K562 (cell line): ENCODE measurements at regions not wholly inside any gene's neighbourhood (a gene's known extent, or its start where the extent isn't known, plus 50 kb on each side); places are given as distances from the start of the nearest gene placed in this dataset.
A peak's percentile ranks its signal among the peaks of the same experiment; 100 is the strongest.

Source experiments
- ARID1B ChIP-seq: fragments of 450-650 bp; IDR thresholded peaks from 2 replicates; pipeline ENCODE4 v1.6.1; 2016; ENCODE audit warnings: antibody characterized with exemption, mild to moderate bottlenecking, inconsistent platforms
- BHLHE40 ChIP-seq: IDR thresholded peaks from 2 replicates; pipeline ENCODE4 v1.6.1; 2011; ENCODE audit warnings: low read length, improper control_type of control experiment
- DNMT1 ChIP-seq: fragments of 450-650 bp; IDR thresholded peaks from 2 replicates; pipeline ENCODE4 v1.6.1; 2016; ENCODE audit warnings: antibody characterized with exemption, mild to moderate bottlenecking
- EP300 ChIP-seq: IDR thresholded peaks from 2 replicates; pipeline ENCODE4 v1.6.1; 2012; ENCODE audit warnings: low read length, improper control_type of control experiment
- HDAC1 ChIP-seq, 2 experiments: fragments of 450-650 bp; IDR thresholded peaks; 2 replicates each; pipeline ENCODE4 v1.6.1; 2016 to 2017; ENCODE audit warnings: inconsistent platforms in 1 of 2, mild to moderate bottlenecking in 1 of 2, moderate library complexity in 1 of 2
- KDM2B ChIP-seq: fragments of 250-450 bp; sonication (Bioruptor Pico); IDR thresholded peaks from 2 replicates; pipeline ENCODE4 v1.8.0; 2021; ENCODE audit warnings: mild to moderate bottlenecking, moderate library complexity
- MXI1 ChIP-seq: IDR thresholded peaks from 2 replicates; pipeline ENCODE4 v1.6.1; 2011; ENCODE audit warnings: low read depth, mild to moderate bottlenecking, improper control_type of control experiment, low read length
- RBBP5 ChIP-seq: fragments of 200-600 bp; sonication (generic); IDR thresholded peaks from 2 replicates; pipeline ENCODE4 v1.6.1; 2012; ENCODE audit warnings: borderline replicate concordance, mild to moderate bottlenecking, low read length, control low read depth, inconsistent platforms; ENCODE audit not compliant: insufficient read depth, poor library complexity, severe bottlenecking
- SOX6 ChIP-seq: fragments of 450-650 bp; IDR thresholded peaks from 2 replicates; pipeline ENCODE4 v1.6.1; 2014; ENCODE audit warnings: mild to moderate bottlenecking
- TAL1 ChIP-seq: fragments of 450-650 bp; IDR thresholded peaks from 2 replicates; pipeline ENCODE4 v1.6.1; 2016; ENCODE audit warnings: mild to moderate bottlenecking
- WHSC1 ChIP-seq: IDR thresholded peaks from one replicate; pipeline ENCODE4 v1.6.1; 2012; ENCODE audit warnings: low read length, control low read depth, inconsistent platforms
- ZKSCAN3 ChIP-seq: fragments of 250-450 bp; sonication (Bioruptor Pico); IDR thresholded peaks from 2 replicates; pipeline ENCODE4 v1.4.0; 2020
- ZNF232 ChIP-seq: sonication (generic); formaldehyde crosslinking; IDR thresholded peaks from 2 replicates; pipeline ENCODE4 v1.8.0; 2022; ENCODE audit warnings: mild to moderate bottlenecking, missing genetic modification reagents
- ZNF24 ChIP-seq: fragments of 450-650 bp; IDR thresholded peaks from 2 replicates; pipeline ENCODE4 v1.6.1; 2016
- ZNF583 ChIP-seq: fragments of 250-450 bp; sonication (Bioruptor Pico); IDR thresholded peaks from 2 replicates; pipeline ENCODE4 v1.4.0; 2020
- ZSCAN32 ChIP-seq: fragments of 450-650 bp; formaldehyde crosslinking; IDR thresholded peaks from 2 replicates; pipeline ENCODE4 v1.4.0; 2020; ENCODE audit warnings: mild to moderate bottlenecking, moderate library complexity
- TF ChIP-seq, protein P1 (sequence below), 2 experiments: fragments of 450-650 bp; IDR thresholded peaks; 2 replicates each; pipeline ENCODE4 v1.6.1; 2018; ENCODE audit warnings: mild to moderate bottlenecking in 2 of 2, low read depth in 1 of 2; ENCODE audit not compliant: partially characterized antibody in 2 of 2
- TF ChIP-seq, protein P2 (sequence below), 2 experiments: fragments of 450-650 bp in 1 of 2; sonication (generic) in 1 of 2; formaldehyde crosslinking; conservative IDR thresholded peaks; 2 replicates each; pipeline versions ENCODE4 v1.4.0 to v1.8.1; 2020 to 2022; ENCODE audit warnings: mild to moderate bottlenecking in 1 of 2, missing genetic modification reagents in 1 of 2
- TF ChIP-seq, protein P3 (sequence below), 2 experiments: IDR thresholded peaks; 2 replicates each; pipeline ENCODE4 v1.6.1; 2011; ENCODE audit warnings: borderline replicate concordance in 1 of 2, control low read depth in 1 of 2, low read depth in 1 of 2, low read length in 1 of 2, mild to moderate bottlenecking in 1 of 2, mixed read lengths in 1 of 2, moderate library complexity in 1 of 2; ENCODE audit not compliant: insufficient read depth in 1 of 2, insufficient read length in 1 of 2, poor library complexity in 1 of 2, severe bottlenecking in 1 of 2; ENCODE audit errors: extremely low read depth in 1 of 2
- TF ChIP-seq, protein P4 (sequence below): fragments of 450-650 bp; IDR thresholded peaks from 2 replicates; pipeline ENCODE4 v1.6.1; 2014; ENCODE audit warnings: low read depth, mild to moderate bottlenecking, moderate library complexity, borderline replicate concordance
- TF ChIP-seq, protein P5 (sequence below): IDR thresholded peaks from 2 replicates; pipeline ENCODE4 v1.6.1; 2011; ENCODE audit warnings: borderline replicate concordance, low read depth, mild to moderate bottlenecking, moderate library complexity, low read length; ENCODE audit not compliant: insufficient read depth, poor library complexity, severe bottlenecking

DNA sequence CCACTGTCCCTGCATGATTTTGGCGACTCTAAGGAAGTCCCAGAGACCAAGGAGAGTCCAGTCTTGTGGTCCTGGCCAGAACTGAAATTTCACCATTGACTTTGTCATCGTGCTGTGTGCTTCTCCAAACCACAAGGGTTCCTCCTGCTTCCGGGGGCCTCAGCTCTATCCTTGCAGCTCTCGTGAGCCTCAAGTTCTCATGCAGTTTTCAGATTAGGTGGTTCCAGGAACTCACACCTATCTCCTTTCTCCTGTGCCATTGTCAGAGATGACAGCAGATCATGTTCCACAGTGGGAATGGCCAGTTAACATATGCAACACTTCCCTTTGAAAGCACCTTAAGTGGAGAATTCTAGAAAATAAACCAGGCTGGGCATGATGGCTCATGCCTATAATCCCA, 97.9 kb upstream of the CRHR1 start (continued):
- TF ChIP-seq, protein P1, sequence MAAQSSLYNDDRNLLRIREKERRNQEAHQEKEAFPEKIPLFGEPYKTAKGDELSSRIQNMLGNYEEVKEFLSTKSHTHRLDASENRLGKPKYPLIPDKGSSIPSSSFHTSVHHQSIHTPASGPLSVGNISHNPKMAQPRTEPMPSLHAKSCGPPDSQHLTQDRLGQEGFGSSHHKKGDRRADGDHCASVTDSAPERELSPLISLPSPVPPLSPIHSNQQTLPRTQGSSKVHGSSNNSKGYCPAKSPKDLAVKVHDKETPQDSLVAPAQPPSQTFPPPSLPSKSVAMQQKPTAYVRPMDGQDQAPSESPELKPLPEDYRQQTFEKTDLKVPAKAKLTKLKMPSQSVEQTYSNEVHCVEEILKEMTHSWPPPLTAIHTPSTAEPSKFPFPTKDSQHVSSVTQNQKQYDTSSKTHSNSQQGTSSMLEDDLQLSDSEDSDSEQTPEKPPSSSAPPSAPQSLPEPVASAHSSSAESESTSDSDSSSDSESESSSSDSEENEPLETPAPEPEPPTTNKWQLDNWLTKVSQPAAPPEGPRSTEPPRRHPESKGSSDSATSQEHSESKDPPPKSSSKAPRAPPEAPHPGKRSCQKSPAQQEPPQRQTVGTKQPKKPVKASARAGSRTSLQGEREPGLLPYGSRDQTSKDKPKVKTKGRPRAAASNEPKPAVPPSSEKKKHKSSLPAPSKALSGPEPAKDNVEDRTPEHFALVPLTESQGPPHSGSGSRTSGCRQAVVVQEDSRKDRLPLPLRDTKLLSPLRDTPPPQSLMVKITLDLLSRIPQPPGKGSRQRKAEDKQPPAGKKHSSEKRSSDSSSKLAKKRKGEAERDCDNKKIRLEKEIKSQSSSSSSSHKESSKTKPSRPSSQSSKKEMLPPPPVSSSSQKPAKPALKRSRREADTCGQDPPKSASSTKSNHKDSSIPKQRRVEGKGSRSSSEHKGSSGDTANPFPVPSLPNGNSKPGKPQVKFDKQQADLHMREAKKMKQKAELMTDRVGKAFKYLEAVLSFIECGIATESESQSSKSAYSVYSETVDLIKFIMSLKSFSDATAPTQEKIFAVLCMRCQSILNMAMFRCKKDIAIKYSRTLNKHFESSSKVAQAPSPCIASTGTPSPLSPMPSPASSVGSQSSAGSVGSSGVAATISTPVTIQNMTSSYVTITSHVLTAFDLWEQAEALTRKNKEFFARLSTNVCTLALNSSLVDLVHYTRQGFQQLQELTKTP (IDR thresholded peaks at IDR 0.05; ENCODE audit: low read depth in 1 of 2, partially characterized antibody in 2 of 2): no peak
- TF ChIP-seq SOX6 (peak; percentile 89), ZSCAN32 (CRISPR knock-in tag) (no peak), TAL1 (peak; percentile 64), BHLHE40 (peak; percentile 86), MXI1 (no peak), ZNF232 (no peak), EP300 (peak; percentile 51; the same call in 1 of the 2 replicates), ZNF24 (no peak), KDM2B (CRISPR knock-in tag) (no peak), WHSC1 (no peak), DNMT1 (no peak), ZNF583 (CRISPR knock-in tag) (no peak), HDAC1 (IDR thresholded peaks at IDR 0.05) (no peak), ZKSCAN3 (CRISPR knock-in tag) (no peak), ARID1B (peak; percentile 75), RBBP5 (no peak)
- TF ChIP-seq, protein P2, sequence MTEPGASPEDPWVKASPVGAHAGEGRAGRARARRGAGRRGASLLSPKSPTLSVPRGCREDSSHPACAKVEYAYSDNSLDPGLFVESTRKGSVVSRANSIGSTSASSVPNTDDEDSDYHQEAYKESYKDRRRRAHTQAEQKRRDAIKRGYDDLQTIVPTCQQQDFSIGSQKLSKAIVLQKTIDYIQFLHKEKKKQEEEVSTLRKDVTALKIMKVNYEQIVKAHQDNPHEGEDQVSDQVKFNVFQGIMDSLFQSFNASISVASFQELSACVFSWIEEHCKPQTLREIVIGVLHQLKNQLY (CRISPR knock-in tag; conservative IDR thresholded peaks at IDR 0.05): no peak
- TF ChIP-seq, protein P3, sequence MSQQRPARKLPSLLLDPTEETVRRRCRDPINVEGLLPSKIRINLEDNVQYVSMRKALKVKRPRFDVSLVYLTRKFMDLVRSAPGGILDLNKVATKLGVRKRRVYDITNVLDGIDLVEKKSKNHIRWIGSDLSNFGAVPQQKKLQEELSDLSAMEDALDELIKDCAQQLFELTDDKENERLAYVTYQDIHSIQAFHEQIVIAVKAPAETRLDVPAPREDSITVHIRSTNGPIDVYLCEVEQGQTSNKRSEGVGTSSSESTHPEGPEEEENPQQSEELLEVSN (IDR thresholded peaks at IDR 0.05; ENCODE audit: borderline replicate concordance in 1 of 2, extremely low read depth in 1 of 2, insufficient read depth in 1 of 2, insufficient read length in 1 of 2, low read depth in 1 of 2, low read length in 1 of 2, poor library complexity in 1 of 2, severe bottlenecking in 1 of 2): peak; percentile 28 to 66
- TF ChIP-seq, protein P4, sequence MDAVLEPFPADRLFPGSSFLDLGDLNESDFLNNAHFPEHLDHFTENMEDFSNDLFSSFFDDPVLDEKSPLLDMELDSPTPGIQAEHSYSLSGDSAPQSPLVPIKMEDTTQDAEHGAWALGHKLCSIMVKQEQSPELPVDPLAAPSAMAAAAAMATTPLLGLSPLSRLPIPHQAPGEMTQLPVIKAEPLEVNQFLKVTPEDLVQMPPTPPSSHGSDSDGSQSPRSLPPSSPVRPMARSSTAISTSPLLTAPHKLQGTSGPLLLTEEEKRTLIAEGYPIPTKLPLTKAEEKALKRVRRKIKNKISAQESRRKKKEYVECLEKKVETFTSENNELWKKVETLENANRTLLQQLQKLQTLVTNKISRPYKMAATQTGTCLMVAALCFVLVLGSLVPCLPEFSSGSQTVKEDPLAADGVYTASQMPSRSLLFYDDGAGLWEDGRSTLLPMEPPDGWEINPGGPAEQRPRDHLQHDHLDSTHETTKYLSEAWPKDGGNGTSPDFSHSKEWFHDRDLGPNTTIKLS: no peak
- TF ChIP-seq, protein P5, sequence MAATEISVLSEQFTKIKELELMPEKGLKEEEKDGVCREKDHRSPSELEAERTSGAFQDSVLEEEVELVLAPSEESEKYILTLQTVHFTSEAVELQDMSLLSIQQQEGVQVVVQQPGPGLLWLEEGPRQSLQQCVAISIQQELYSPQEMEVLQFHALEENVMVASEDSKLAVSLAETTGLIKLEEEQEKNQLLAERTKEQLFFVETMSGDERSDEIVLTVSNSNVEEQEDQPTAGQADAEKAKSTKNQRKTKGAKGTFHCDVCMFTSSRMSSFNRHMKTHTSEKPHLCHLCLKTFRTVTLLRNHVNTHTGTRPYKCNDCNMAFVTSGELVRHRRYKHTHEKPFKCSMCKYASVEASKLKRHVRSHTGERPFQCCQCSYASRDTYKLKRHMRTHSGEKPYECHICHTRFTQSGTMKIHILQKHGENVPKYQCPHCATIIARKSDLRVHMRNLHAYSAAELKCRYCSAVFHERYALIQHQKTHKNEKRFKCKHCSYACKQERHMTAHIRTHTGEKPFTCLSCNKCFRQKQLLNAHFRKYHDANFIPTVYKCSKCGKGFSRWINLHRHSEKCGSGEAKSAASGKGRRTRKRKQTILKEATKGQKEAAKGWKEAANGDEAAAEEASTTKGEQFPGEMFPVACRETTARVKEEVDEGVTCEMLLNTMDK: peak; percentile 59
